ENCODE measurements at regions not wholly inside any gene's neighbourhood (a gene's known extent, or its start where the extent isn't known, plus 50 kb on each side); places are given as distances from the start of the nearest gene placed in this dataset.

DNA sequence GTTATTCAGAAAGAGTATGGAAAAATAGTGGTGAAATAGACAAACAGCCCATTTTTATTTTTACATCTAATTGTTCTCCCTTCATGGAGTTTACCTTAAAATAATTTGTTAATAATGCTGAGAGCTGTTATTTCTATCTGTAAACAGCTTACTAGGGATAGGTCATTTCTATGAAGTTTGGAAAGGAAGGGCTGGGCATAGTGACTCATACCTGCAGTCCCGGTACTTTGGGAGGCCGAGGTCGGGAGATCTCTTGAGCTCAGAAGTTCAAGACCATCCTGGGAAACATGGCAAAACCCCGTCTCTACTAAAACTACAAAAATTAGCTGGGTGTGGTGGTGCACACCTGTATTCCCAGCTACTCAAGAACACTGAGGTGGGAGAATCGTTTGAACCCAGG lies 624.3 kb upstream of the LMCD1 start:
- 73 to 79% (median 75%) methylated on average over 5 of the region's 5 CpGs for WGBS, 3 donors

DNA sequence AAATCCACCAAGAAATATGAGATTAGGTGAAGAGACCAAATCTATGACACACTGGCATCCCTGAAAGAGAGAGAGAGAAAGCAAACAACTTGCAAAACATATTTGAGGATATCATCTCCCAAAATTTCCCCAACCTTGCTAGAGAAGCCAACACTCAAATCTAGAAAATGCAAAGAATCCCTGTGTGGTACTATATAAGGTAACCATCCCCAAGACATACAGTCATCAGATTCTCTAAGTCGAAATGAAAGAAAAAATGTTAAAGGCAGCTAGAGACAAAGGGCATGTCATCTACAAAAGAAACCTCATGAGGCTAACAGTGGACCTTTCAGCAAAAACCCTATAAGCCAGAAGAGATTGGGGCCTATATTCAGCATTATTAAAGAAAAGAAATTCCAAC lies 622.1 kb upstream of the LMCD1 start:
- 74 to 82% (median 81%) methylated on average over 1 of the region's 1 CpG for WGBS, 3 donors
- H3K27ac ChIP-seq (ENCODE audit: low read depth, low read length), result no peak overlapping the region

More for the DNA sequence above, 624.3 kb upstream of the LMCD1 start:
- H3K27ac ChIP-seq (ENCODE audit: low read depth, low read length), result no peak overlapping the region

DNA sequence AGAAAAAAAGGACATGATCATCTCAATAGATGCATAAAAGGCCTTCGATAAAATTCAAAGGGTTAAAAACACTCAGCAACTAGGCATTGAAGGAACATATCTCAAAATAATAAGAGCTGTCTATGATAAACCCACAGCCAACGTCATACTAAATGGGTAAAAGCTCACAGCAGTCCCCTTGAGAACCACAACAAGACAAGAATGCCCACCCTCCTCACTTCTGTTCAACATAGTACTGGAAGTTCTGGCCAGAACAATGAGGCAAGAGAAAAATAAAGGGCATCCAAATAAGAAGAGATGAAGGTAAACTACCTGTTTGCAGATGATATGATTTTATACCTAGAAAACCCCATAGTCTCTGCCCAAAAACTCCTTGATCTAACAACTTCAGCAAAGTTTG lies 619.7 kb upstream of the LMCD1 start:
- 78 to 86% (median 82%) methylated on average over 2 of the region's 2 CpGs for WGBS, 3 donors
- H3K27ac ChIP-seq (ENCODE audit: low read depth, low read length), result no peak overlapping the region

DNA sequence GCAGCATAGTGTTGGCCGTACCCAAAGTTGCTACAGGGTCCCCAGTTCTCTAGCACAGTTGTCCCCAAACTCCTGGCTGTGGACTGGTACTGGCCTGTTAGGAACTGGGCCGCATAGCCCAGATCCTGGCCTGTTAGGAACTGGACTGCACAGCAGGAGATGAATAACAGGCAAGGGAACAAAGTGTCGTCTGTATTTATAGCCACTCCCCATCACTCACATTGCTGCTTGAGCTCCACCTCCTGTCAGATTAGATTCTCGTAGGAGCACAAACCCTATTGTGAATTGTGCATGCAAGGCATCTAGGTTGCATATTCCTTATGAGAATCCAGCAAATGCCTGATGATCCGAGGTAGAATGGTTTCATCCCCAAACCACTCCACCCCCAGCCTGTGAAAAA lies 604.0 kb upstream of the LMCD1 start:
- H3K27ac ChIP-seq (ENCODE audit: low read depth, low read length), result no peak overlapping the region
- 59 to 78% (median 75%) methylated on average over 5 of the region's 5 CpGs for WGBS, 3 donors

- H3K27ac ChIP-seq (ENCODE audit: low read depth, low read length), result no peak overlapping the region
- 58 to 75% (median 65%) methylated on average over 1 of the region's 1 CpG for WGBS, 3 donors
Observed at GRCh38 chr3:7913283-7913682, 588.3 kb upstream of the LMCD1 start.

GRCh38 chr3:7915356-7915755 lies 586.3 kb upstream of the LMCD1 start:
- 70 to 80% (median 79%) methylated on average over 4 of the region's 4 CpGs for WGBS, 3 donors
- no peak overlapping the region for H3K27ac ChIP-seq (ENCODE audit: low read depth, low read length)

DNA sequence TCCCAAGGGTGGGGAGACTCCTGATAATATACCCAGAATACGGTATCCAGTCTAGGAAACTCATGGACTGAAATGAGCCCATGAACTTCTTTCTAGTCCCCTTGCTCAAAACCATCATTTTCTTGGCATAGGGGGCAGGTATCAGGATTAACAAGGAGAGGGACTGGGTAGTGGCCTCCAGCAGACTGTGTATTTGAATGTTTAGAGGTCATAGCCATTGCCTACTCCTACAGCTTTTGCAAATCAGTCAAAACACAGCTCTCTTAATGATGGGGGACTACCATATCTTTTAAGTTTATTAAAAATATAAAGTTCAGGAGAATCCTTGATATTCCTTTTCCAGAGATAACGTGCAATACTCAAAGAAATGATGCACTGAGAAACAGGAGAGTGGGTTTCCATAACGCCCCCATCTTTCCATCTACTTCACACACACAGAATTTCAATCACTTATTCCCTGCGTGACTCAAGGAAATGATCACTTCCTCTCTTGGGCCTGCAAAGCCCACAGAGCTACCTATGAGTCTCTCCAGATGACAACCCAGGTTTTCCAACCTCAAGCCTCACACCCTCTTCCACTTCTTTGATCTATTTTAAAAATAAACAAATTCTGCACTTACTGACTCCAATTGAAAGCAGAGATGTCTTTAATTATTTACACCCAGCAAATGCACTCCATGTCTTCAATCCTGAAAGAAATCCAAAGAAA lies 584.0 kb upstream of the LMCD1 start:
- WGBS, 3 donors, result 66 to 73% (median 68%) methylated on average over 4 of the region's 4 CpGs

DNA sequence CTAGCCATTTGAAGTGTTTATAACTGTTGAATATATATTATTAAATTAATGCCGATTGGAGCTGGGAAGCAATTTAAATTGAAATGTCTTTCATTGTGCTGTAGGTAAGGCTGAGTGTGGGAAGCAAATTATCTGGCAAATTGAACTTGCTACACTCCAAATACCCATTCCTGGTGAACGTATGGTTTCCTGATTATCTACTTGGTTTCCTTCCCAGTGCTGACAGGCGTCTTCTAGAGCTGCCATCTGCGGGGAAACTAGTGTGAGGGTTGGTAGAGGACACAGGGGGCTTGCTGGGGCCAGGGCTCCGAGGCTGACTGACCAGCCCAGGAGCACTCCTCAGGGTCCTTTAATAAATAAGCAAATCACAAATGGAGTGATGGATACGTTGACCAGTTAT lies 581.4 kb upstream of the LMCD1 start:
- no peak overlapping the region for H3K27ac ChIP-seq (ENCODE audit: low read depth, low read length)
- WGBS, 3 donors, result 61 to 79% (median 67%) methylated on average over 6 of the region's 6 CpGs

More for the DNA sequence above, 584.0 kb upstream of the LMCD1 start:
- no peak overlapping the region for H3K27ac ChIP-seq (ENCODE audit: low read depth, low read length)

DNA sequence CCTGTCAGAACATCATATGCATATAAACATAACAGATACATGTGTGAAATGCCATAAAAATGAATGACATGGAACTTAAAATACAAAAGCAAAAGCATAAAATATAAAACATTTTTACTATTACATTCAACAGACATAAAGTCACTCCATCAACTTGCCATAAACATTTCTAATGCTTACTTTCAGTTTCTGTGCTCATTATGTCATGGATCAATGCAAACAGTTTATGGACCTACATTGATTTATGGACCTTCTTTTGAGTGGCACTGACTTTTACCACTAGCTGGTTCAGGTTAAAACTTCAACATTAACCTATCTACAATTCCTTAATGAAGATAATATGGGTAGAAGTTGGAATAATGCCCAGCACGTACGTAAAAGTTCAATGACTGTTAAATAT lies 577.4 kb upstream of the LMCD1 start:
- no peak overlapping the region for H3K27ac ChIP-seq (ENCODE audit: low read depth, low read length)
- 50 to 82% (median 69%) methylated on average over 2 of the region's 2 CpGs for WGBS, 3 donors

DNA sequence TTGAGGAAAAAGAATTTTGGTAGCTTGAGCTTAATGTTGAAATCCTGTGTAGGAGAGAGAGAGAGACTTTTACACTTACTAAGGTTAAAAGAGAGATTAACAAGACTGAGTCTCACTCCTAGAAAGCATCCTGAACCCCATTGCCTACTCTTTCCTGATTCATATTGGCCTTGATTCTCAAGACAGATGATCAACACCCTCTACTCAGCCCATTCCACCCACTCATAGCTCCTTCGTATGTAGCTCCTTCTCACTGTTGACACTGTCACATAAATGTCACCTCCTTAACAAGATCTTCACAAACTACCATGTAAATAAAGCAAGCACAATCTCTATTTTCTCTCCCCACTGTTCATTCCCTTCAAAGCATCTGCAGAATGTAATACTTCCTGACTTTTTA lies 574.6 kb upstream of the LMCD1 start:
- 43 to 72% (median 70%) methylated on average over 1 of the region's 1 CpG for WGBS, 3 donors
- no peak overlapping the region for H3K27ac ChIP-seq (ENCODE audit: low read depth, low read length)

DNA sequence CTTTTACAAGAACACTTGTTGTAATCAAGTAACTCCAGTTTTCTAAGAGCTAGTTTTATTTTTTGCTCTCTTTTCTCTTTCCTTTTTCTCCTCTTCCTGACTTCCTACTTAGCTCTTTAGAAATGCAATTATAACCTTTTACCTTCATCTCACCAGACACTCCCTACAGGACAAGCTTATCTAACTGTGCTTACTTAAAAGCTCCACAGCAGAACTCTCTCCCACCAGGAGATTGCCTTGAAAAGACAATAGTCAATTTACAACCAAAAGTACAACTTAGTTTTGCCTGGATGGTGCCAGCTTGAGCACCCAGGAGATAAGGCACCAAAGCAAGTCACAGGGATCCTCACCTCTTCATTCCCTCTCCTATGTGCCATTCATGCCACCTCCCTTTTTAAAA lies 573.8 kb upstream of the LMCD1 start:
- no peak overlapping the region for H3K27ac ChIP-seq (ENCODE audit: low read depth, low read length)

DNA sequence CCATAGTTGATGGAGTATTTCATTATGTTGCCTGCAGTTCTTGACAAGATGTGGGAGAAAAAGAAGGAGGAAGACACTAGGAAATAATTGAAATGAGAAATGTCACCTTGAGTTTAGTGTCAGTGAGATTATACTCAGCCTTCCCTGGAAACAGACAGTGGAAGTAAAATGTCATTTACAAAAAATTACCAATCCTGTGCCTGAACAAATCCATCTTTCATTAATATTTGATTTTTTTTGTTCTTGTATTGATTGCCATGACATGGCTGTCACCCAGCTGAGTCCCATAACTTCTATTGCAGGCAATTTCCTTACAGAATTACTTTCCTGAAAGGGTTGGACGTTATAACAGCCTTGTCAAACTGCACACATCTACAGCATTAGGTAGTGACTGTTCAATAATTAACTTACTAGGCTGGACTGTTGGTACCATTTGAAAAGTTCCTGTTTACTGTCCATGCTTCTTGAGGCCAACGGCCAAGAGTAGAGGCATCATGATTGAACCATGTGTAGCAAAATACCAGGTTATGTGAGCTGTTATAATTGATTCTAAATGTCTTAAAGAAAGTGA lies 572.2 kb upstream of the LMCD1 start:
- 40 to 70% (median 67%) methylated on average over 2 of the region's 2 CpGs for WGBS, 3 donors
- H3K27ac ChIP-seq (ENCODE audit: low read depth, low read length), result no peak overlapping the region

DNA sequence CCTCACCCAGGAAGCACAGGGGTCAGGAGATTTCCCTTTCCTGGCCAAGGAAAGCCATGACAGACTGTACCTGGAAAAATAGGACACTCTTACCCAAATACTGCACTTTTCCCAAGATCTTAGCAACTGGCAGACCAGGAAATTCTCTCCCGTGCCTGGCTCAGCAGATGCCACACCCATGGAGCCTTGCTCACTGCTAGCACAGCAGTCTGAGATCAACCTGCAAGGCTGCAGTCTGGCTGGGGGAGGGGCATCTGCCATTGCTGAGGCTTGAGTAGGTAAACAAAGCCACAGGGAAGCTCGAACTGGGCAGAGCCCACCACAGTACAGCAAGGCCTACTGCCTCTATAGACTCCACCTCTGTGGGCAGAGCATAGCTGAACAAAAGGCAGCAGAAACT lies 567.3 kb upstream of the LMCD1 start:
- WGBS, 3 donors, result 52 to 81% (median 66%) methylated on average over 2 of the region's 2 CpGs

DNA sequence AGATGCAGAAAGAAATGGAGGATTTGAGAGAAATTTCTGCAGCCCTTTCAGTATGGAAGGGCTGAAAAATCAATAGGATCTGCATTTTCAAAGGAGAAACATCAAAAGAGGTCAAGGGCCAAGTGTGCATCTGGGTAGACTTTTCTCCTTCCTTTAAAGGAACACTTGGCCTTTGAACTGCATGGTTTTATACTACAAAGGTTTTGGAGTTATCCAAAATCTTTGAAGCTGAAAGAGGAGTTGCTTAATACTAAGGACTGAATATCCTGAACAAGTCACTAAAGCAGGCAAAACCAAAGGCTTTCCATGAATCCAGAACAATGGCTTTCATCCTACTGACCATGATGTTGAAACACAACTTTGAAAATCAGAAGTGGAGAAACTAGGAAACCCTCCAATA lies 553.7 kb upstream of the LMCD1 start:
- no peak overlapping the region for H3K27ac ChIP-seq (ENCODE audit: low read depth, low read length)

More for the DNA sequence above, 567.3 kb upstream of the LMCD1 start:
- no peak overlapping the region for H3K27ac ChIP-seq (ENCODE audit: low read depth, low read length)

DNA sequence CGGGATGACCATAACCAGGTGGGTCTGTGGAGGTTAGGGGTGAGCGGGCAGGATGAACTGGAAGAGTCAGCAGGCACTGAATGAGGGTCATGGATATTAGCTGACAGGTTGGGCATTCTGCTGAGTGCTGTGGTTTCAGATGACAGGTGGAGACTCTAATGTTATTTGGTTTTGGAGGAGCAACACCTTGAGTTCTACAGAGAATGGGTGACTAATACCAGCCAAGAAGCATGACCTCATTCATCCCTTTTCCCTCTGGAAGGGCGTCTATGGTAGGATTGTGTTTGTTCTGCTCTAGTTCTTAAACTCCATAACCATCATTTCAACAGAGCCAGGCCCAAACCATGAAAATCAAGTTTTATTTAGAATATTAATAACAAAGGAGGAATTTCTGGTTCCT lies 550.7 kb upstream of the LMCD1 start:
- 75 to 93% (median 85%) methylated on average over 3 of the region's 3 CpGs for WGBS, 3 donors
- no peak overlapping the region for H3K27ac ChIP-seq (ENCODE audit: low read depth, low read length)

DNA sequence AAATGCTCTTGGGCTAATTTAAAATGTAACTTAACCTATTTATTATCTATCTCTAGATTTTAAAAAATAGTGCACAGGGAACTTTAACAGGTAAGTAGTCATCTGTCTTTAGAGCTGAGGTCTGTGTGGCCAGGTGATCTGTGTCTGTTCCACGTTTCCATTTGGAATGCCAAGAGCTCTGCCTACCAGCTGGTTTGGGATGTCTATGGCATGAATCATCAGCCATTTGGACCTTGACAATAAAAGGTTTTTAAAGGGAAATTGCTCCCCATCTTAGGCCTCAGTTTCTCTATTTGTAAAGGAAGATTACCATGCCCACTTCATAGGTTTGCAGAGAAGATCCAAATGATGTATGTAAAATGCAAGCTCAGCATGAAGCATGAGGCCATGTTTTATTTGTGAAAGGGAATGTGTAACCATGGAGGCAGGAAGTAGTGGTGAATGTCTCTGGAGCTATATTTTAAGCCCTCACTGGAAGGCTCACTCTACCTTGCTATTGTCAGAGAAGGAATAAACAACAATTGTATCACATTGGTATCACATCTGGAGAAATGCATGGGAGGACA lies 548.1 kb upstream of the LMCD1 start:
- 0 to 60% (median 32%) methylated on average over 1 of the region's 1 CpG for WGBS, 3 donors
- no peak overlapping the region for H3K27ac ChIP-seq (ENCODE audit: low read depth, low read length)

- WGBS, 3 donors, result 64 to 97% (median 81%) methylated on average over 1 of the region's 1 CpG
- no peak overlapping the region for H3K27ac ChIP-seq (ENCODE audit: low read depth, low read length)
Observed at GRCh38 chr3:7957024-7957423, 544.6 kb upstream of the LMCD1 start.

DNA sequence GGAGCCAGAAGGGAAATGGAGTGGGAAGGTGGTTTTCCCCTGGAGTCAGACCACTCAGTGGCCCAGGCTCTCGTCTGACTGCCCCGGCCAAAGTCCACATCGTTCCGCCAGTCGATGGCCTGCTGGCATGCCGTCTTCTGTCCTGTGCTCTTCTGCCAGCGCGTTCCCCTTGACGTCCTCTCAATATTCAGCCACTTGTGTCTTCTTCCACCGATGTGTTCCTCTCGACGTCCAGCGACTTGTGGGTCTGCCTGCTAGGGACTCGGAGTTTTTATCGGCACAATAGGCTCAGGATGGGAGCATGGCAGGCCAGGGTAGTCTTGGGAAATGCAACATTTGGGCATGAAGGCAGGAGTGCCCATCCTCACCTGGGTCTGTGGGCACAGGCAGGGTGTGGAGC lies 542.5 kb upstream of the LMCD1 start:
- H3K27ac ChIP-seq (ENCODE audit: low read depth, low read length), result no peak overlapping the region
- WGBS, 3 donors, result 93 to 95% (median 94%) methylated on average over 15 of the region's 15 CpGs

- 69 to 70% (median 69%) methylated on average over 4 of the region's 4 CpGs for WGBS, 3 donors
Observed at GRCh38 chr3:7960601-7961000, 541.0 kb upstream of the LMCD1 start.

DNA sequence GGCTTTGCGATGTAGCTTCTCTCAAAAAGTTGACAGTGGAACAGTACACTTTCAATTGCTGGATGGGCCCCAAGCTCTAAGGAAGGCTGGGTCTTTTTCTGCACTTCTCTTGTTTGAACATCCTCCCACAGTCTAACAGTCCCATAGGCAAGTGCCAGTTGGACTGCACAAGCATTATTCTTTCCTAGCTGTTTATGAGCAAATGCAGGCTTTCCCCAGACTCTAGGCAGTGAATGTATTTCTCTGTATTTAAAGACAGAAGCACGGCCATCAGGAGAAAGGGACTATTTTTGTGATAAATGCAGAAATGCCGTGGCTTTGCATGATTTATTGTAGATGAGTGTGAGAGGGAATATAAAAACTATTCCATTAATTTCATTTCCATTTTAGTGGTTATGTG lies 539.3 kb upstream of the LMCD1 start:
- 26 to 63% (median 41%) methylated on average over 3 of the region's 3 CpGs for WGBS, 3 donors
- no peak overlapping the region for H3K27ac ChIP-seq (ENCODE audit: low read depth, low read length)

More at GRCh38 chr3:7960601-7961000, 541.0 kb upstream of the LMCD1 start:
- no peak overlapping the region for H3K27ac ChIP-seq (ENCODE audit: low read depth, low read length)

Data from adipose tissue (tissue), 3 donors.